ENCODE measurements at regions not wholly inside any gene's neighbourhood (a gene's known extent, or its start where the extent isn't known, plus 50 kb on each side); places are given as distances from the start of the nearest gene placed in this dataset.

DNA sequence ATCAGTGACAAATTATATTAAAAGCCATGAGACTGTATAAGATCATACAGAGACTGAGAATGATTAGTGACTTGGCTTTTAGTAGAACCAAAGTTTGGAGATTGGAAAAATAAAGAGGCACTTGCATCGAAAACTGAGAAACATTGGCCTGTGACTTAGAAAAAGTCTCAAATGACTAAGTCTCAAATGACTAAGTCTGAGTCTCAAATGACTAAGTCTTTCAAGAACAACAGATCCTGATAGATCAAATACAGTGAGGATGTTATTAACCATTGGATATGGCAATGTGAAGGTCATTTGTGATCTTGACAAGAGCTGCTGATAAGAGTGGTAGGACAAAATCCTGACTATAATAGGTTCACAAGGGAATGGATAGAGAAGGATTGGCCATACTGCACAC, 135.5 kb upstream of the FANCL start:
- no peaks in the 10 kb centered on the region for H3K36me3 ChIP-seq (replicated peaks; ENCODE audit: insufficient read depth, low read length)
- no peak overlapping the region for H3K4me3 ChIP-seq (ENCODE audit: low read length)
- H3K9ac ChIP-seq (ENCODE audit: low read length), result no peak overlapping the region
- H3F3A ChIP-seq (ENCODE audit: insufficient read depth, low read length), result no peaks in the 10 kb centered on the region
- no peaks in the 10 kb centered on the region for H3K4me1 ChIP-seq (ENCODE audit: low read length)
- no peak for DNase-seq
- H3K9me3 ChIP-seq (replicated peaks; ENCODE audit: insufficient read depth, low read length), result no peaks in the 10 kb centered on the region
- TF ChIP-seq EZH2phosphoT487 (IDR thresholded peaks at IDR 0.05; ENCODE audit: low read length), result no peak
- TF ChIP-seq, protein P1, sequence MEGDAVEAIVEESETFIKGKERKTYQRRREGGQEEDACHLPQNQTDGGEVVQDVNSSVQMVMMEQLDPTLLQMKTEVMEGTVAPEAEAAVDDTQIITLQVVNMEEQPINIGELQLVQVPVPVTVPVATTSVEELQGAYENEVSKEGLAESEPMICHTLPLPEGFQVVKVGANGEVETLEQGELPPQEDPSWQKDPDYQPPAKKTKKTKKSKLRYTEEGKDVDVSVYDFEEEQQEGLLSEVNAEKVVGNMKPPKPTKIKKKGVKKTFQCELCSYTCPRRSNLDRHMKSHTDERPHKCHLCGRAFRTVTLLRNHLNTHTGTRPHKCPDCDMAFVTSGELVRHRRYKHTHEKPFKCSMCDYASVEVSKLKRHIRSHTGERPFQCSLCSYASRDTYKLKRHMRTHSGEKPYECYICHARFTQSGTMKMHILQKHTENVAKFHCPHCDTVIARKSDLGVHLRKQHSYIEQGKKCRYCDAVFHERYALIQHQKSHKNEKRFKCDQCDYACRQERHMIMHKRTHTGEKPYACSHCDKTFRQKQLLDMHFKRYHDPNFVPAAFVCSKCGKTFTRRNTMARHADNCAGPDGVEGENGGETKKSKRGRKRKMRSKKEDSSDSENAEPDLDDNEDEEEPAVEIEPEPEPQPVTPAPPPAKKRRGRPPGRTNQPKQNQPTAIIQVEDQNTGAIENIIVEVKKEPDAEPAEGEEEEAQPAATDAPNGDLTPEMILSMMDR (IDR thresholded peaks at IDR 0.05; ENCODE audit: low read length), result no peak
- H2AFZ ChIP-seq (ENCODE audit: low read length), result no peak overlapping the region
- H3K9me2 ChIP-seq (replicated peaks; ENCODE audit: insufficient read depth, low read length), result no peaks in the 10 kb centered on the region
- no peaks in the 10 kb centered on the region for H4K20me1 ChIP-seq (ENCODE audit: insufficient read depth, low read length)
- H3K27ac ChIP-seq (ENCODE audit: low read length), result no peak overlapping the region
- H3K79me2 ChIP-seq (ENCODE audit: low read length), result no peaks in the 10 kb centered on the region
- no peaks in the 10 kb centered on the region for H3K27me3 ChIP-seq (replicated peaks; ENCODE audit: insufficient read depth, low read length)
- no peak overlapping the region for H3K4me2 ChIP-seq (ENCODE audit: low read depth, low read length)

DNA sequence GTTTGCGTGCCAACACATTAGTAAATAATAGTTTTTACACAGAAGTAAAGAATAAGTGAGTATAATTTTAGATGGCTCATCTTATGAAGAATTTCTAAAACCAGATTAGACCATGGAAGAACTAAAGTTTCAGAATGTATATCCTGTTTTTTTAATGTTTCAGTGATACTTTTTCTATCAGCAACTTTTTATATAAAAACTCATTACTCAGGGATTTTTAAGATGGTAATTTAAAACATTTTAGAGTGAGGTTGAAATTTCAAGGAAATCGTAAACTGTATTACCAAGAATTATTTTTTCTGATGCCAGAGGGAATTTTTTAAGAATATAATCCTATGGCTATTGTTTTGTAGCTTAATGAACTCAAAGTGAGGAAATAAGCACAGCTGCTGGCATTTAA, 128.5 kb upstream of the FANCL start:
- H3K27ac ChIP-seq (ENCODE audit: low read length), result no peak overlapping the region
- TF ChIP-seq, protein P1 (IDR thresholded peaks at IDR 0.05; ENCODE audit: low read length), result no peak
- TF ChIP-seq EZH2phosphoT487 (IDR thresholded peaks at IDR 0.05; ENCODE audit: low read length), result no peak
- no peak for TF ChIP-seq EZH2 (optimal IDR thresholded peaks at IDR 0.05; ENCODE audit: low read depth, low read length)
- no peak overlapping the region for H3K4me3 ChIP-seq (ENCODE audit: low read length)
- H2AFZ ChIP-seq (ENCODE audit: low read length), result no peak overlapping the region
- no peaks in the 10 kb centered on the region for H3F3A ChIP-seq (ENCODE audit: insufficient read depth, low read length)
- H3K9ac ChIP-seq (ENCODE audit: low read length), result no peak overlapping the region
- H3K79me2 ChIP-seq (ENCODE audit: low read length), result no peaks in the 10 kb centered on the region
- DNase-seq, result no peak
- H3K9me2 ChIP-seq (replicated peaks; ENCODE audit: insufficient read depth, low read length), result no peaks in the 10 kb centered on the region
- no peaks in the 10 kb centered on the region for H3K36me3 ChIP-seq (replicated peaks; ENCODE audit: insufficient read depth, low read length)
- H3K4me2 ChIP-seq (ENCODE audit: low read depth, low read length), result no peak overlapping the region
- no peaks in the 10 kb centered on the region for H3K9me3 ChIP-seq (replicated peaks; ENCODE audit: insufficient read depth, low read length)
- H4K20me1 ChIP-seq (ENCODE audit: insufficient read depth, low read length), result no peaks in the 10 kb centered on the region
- no peaks in the 10 kb centered on the region for H3K4me1 ChIP-seq (ENCODE audit: low read length)
- no peaks in the 10 kb centered on the region for H3K27me3 ChIP-seq (replicated peaks; ENCODE audit: insufficient read depth, low read length)

DNA sequence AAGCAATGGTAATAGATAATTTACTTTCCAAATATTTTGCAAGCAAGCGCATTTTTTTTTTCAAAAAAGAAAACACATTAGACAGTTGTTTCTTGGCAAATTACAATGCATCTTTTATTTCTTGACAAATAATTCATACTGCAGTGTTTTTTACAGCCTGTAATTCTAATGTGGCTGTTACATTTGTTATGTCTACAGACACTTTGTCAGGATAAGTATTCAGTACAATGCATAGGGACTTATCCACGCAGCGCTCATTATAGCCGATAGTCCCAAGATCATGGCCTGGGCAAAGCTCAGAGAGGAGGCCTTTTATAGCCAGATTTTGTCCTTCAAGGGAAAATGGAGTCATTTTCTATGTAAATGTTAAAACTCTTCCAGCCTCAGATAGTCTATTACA, 123.0 kb upstream of the FANCL start:
- TF ChIP-seq EZH2 (optimal IDR thresholded peaks at IDR 0.05; ENCODE audit: low read depth, low read length), result no peak
- H3K9me3 ChIP-seq (replicated peaks; ENCODE audit: insufficient read depth, low read length), result no peaks in the 10 kb centered on the region
- no peaks in the 10 kb centered on the region for H3K27me3 ChIP-seq (replicated peaks; ENCODE audit: insufficient read depth, low read length)
- H3K9me2 ChIP-seq (replicated peaks; ENCODE audit: insufficient read depth, low read length), result no peaks in the 10 kb centered on the region
- no peaks in the 10 kb centered on the region for H3F3A ChIP-seq (ENCODE audit: insufficient read depth, low read length)
- H3K4me3 ChIP-seq (ENCODE audit: low read length), result no peak overlapping the region
- no peak for DNase-seq
- H3K79me2 ChIP-seq (ENCODE audit: low read length), result no peaks in the 10 kb centered on the region
- no peak overlapping the region for H3K4me2 ChIP-seq (ENCODE audit: low read depth, low read length)
- H3K4me1 ChIP-seq (ENCODE audit: low read length), result no peaks in the 10 kb centered on the region
- no peaks in the 10 kb centered on the region for H4K20me1 ChIP-seq (ENCODE audit: insufficient read depth, low read length)
- no peak overlapping the region for H3K27ac ChIP-seq (ENCODE audit: low read length)
- H2AFZ ChIP-seq (ENCODE audit: low read length), result no peak overlapping the region
- no peak overlapping the region for H3K9ac ChIP-seq (ENCODE audit: low read length)
- H3K36me3 ChIP-seq (replicated peaks; ENCODE audit: insufficient read depth, low read length), result no peaks in the 10 kb centered on the region

DNA sequence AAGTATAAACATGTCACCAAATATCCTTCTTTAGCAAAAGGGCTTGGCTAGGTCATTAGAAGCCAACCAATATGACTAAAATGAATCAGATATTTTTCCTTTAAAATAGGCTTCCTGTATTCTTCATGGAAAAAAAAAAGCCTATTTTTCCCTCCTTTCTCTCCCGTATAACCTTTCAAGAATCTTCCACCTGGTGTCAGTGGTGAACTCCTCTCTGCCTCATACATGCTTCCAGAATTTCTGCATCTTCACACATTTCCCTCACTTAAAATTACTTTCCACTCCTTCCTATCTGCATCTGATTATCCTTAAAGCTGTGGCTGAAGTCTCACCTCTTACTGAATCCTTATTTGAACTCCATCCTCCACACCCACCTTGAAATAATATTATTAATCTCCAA, 116.9 kb upstream of the FANCL start:
- Histone ChIP-seq H4K20me1 (ENCODE audit: insufficient read depth, low read length) (no peaks in the 10 kb centered on the region), H3K4me3 (ENCODE audit: low read length) (no peak overlapping the region), H3K9me2 (replicated peaks; ENCODE audit: insufficient read depth, low read length) (no peaks in the 10 kb centered on the region), H2AFZ (ENCODE audit: low read length) (no peak overlapping the region), H3F3A (ENCODE audit: insufficient read depth, low read length) (no peaks in the 10 kb centered on the region), H3K79me2 (ENCODE audit: low read length) (no peaks in the 10 kb centered on the region), H3K9ac (ENCODE audit: low read length) (no peak overlapping the region), H3K9me3 (replicated peaks; ENCODE audit: insufficient read depth, low read length) (no peaks in the 10 kb centered on the region), H3K27ac (ENCODE audit: low read length) (no peak overlapping the region), H3K27me3 (replicated peaks; ENCODE audit: insufficient read depth, low read length) (no peaks in the 10 kb centered on the region), H3K4me1 (ENCODE audit: low read length) (no peaks in the 10 kb centered on the region), H3K36me3 (replicated peaks; ENCODE audit: insufficient read depth, low read length) (no peaks in the 10 kb centered on the region), H3K4me2 (ENCODE audit: low read depth, low read length) (no peak overlapping the region)
- no peak for TF ChIP-seq EZH2phosphoT487 (IDR thresholded peaks at IDR 0.05; ENCODE audit: low read length)
- TF ChIP-seq EZH2 (optimal IDR thresholded peaks at IDR 0.05; ENCODE audit: low read depth, low read length), result no peak
- TF ChIP-seq, protein P1 (IDR thresholded peaks at IDR 0.05; ENCODE audit: low read length), result no peak
- DNase-seq, result no peak

All from MM.1S (cell line).